ENCODE measurements at regions not wholly inside any gene's neighbourhood (a gene's known extent, or its start where the extent isn't known, plus 50 kb on each side); places are given as distances from the start of the nearest gene placed in this dataset.
"Not testable (repeated sequence)": the region's sequence is repeated elsewhere in the genome, so short reads cannot be mapped to it uniquely, and the experiment has no call there.

- DNase-seq, result not testable (repeated sequence)
These were observed 284.9 kb upstream of the FRG1 start for GRCh38 chr4:189655817-189656216.

- no peak for DNase-seq
These were observed 284.0 kb upstream of the FRG1 start for GRCh38 chr4:189656641-189657040.

- DNase-seq, result not testable (repeated sequence)
These were observed 282.4 kb upstream of the FRG1 start for GRCh38 chr4:189658259-189658658.

GRCh38 chr4:189658831-189659230, 281.8 kb upstream of the FRG1 start:
- DNase-seq, result not testable (repeated sequence)

- DNase-seq, result no peak
These were observed 281.4 kb upstream of the FRG1 start for GRCh38 chr4:189659287-189659686.

GRCh38 chr4:189660722-189661360, 279.8 kb upstream of the FRG1 start:
- no peak for DNase-seq

GRCh38 chr4:189664693-189665250, 275.9 kb upstream of the FRG1 start:
- no peak for DNase-seq

GRCh38 chr4:189665712-189666305, 274.9 kb upstream of the FRG1 start:
- DNase-seq, result not testable (repeated sequence)

GRCh38 chr4:189667386-189667785, 273.3 kb upstream of the FRG1 start:
- not testable (repeated sequence) for DNase-seq

- not testable (repeated sequence) for DNase-seq
These were observed 242.9 kb upstream of the FRG1 start for GRCh38 chr4:189697675-189698245.

GRCh38 chr4:189703000-189703399, 237.7 kb upstream of the FRG1 start:
- DNase-seq, result not testable (repeated sequence)

GRCh38 chr4:189706821-189707220, 233.9 kb upstream of the FRG1 start:
- DNase-seq, result not testable (repeated sequence)

GRCh38 chr4:189707227-189707626, 233.4 kb upstream of the FRG1 start:
- not testable (repeated sequence) for DNase-seq

GRCh38 chr4:189711956-189712355, 228.7 kb upstream of the FRG1 start:
- DNase-seq, result not testable (repeated sequence)

GRCh38 chr4:189721016-189721993, 219.4 kb upstream of the FRG1 start:
- DNase-seq, result not testable (repeated sequence)

- not testable (repeated sequence) for DNase-seq
These were observed 218.2 kb upstream of the FRG1 start for GRCh38 chr4:189722324-189723003.

- DNase-seq, result not testable (repeated sequence)
These were observed 212.6 kb upstream of the FRG1 start for GRCh38 chr4:189727982-189728638.

GRCh38 chr4:189731989-189732388, 208.7 kb upstream of the FRG1 start:
- not testable (repeated sequence) for DNase-seq

- not testable (repeated sequence) for DNase-seq
These were observed 207.2 kb upstream of the FRG1 start for GRCh38 chr4:189733507-189733906.

GRCh38 chr4:189734648-189735267, 205.9 kb upstream of the FRG1 start:
- peak; percentile 10 for DNase-seq

GRCh38 chr4:189736656-189737055, 204.0 kb upstream of the FRG1 start:
- not testable (repeated sequence) for DNase-seq

All from NCI-H2029 treated with DMSO at 0.1 percent for 48 hours (cell line).